ENCODE measurements at regions not wholly inside any gene's neighbourhood (a gene's known extent, or its start where the extent isn't known, plus 50 kb on each side); places are given as distances from the start of the nearest gene placed in this dataset.

DNA sequence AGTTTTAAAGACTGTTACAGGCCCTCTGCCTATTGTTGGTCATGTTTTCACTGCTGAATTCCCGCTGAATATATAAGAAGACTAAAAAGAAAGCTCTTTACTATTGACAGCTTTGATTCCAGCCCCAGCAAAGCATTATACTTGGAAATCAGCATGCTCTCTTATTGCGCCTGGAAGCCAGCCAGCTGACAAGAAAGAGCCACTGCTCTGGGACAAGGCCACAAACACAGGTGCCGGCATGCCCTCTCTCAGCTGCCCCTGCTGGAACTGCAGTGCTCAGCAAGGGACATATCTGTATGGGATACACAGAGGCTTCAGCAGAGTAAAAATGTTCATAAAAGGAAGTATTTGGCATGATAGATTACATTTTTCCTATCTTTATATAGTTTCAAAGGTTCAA, 523.9 kb downstream of the ADRA2A start:
- Mint-ChIP-seq H3K27ac (no peak overlapping the region), H3K4me3 (no peak overlapping the region), H3K27me3 (ENCODE audit: low read depth in 2 of 2) (peaks cover 0 to 3% of the 10 kb centered on the region in 2 donors), H3K36me3 (no peaks in the 10 kb centered on the region), H3K9me3 (peaks cover 2% of the 10 kb centered on the region in 2 donors), H3K4me1 (no peaks in the 10 kb centered on the region)
- no peak for TF ChIP-seq CTCF (IDR thresholded peaks at IDR 0.05)
- no peak for DNase-seq
- Histone ChIP-seq H3K27ac (ENCODE audit: low read length) (no peak overlapping the region), H3K4me3 (ENCODE audit: low read length) (no peak overlapping the region), H3K4me1 (ENCODE audit: control insufficient read depth, insufficient read depth, low read length) (no peaks in the 10 kb centered on the region), H3K9me3 (ENCODE audit: control insufficient read depth, insufficient read depth, low read length) (no peaks in the 10 kb centered on the region), H3K27me3 (ENCODE audit: control insufficient read depth, insufficient read depth, low read length) (no peaks in the 10 kb centered on the region), H3K36me3 (ENCODE audit: control insufficient read depth, insufficient read depth, low read length) (no peaks in the 10 kb centered on the region)
- no peak for ATAC-seq
- intact Hi-C loops (cut with micrococcal nuclease) = no loop called here
- 86% methylated on average over 3 of the region's 3 CpGs for WGBS (ENCODE audit: insufficient coverage)

GRCh38 chr10:111612273-111612672, 535.4 kb downstream of the ADRA2A start:
- Mint-ChIP-seq H3K9me3 (peaks cover 2 to 3% of the 10 kb centered on the region in 2 donors), H3K27me3 (ENCODE audit: low read depth in 2 of 2) (peaks cover 0 to 3% of the 10 kb centered on the region in 2 donors), H3K4me3 (no peak overlapping the region), H3K27ac (no peak overlapping the region), H3K36me3 (no peaks in the 10 kb centered on the region), H3K4me1 (no peaks in the 10 kb centered on the region)
- no peaks in the 10 kb centered on the region for H3K4me1 ChIP-seq (ENCODE audit: control insufficient read depth, insufficient read depth, low read length)
- H3K36me3 ChIP-seq (ENCODE audit: control insufficient read depth, insufficient read depth, low read length) = no peaks in the 10 kb centered on the region
- H3K27me3 ChIP-seq (ENCODE audit: control insufficient read depth, insufficient read depth, low read length) = no peaks in the 10 kb centered on the region
- ATAC-seq = no peak
- TF ChIP-seq CTCF (IDR thresholded peaks at IDR 0.05) = no peak
- DNase-seq = no peak
- H3K27ac ChIP-seq (ENCODE audit: low read length) = no peak overlapping the region
- no CpG with 5 or more reads among the region's 1 CpG for WGBS (ENCODE audit: insufficient coverage)
- H3K9me3 ChIP-seq (ENCODE audit: control insufficient read depth, insufficient read depth, low read length) = no peaks in the 10 kb centered on the region
- no peak overlapping the region for H3K4me3 ChIP-seq (ENCODE audit: low read length)
- intact Hi-C loops (cut with micrococcal nuclease) = no loop called here

GRCh38 chr10:111634191-111634590, 549.4 kb downstream of the GPAM start:
- DNase-seq = no peak
- H3K36me3 ChIP-seq (ENCODE audit: control insufficient read depth, insufficient read depth, low read length) = no peaks in the 10 kb centered on the region

More at GRCh38 chr10:111634191-111634590, 549.4 kb downstream of the GPAM start:
- no peaks in the 10 kb centered on the region for H3K4me1 Mint-ChIP-seq
- no peak for ATAC-seq
- no peak overlapping the region for H3K4me3 ChIP-seq (ENCODE audit: low read length)
- H3K4me3 Mint-ChIP-seq = no peak overlapping the region
- intact Hi-C loops (cut with micrococcal nuclease) = no loop called here
- no peaks in the 10 kb centered on the region for H3K36me3 Mint-ChIP-seq
- no peak overlapping the region for H3K27ac Mint-ChIP-seq
- no peak for TF ChIP-seq CTCF (IDR thresholded peaks at IDR 0.05)
- H3K9me3 ChIP-seq (ENCODE audit: control insufficient read depth, insufficient read depth, low read length) = no peaks in the 10 kb centered on the region
- H3K4me1 ChIP-seq (ENCODE audit: control insufficient read depth, insufficient read depth, low read length) = no peaks in the 10 kb centered on the region
- peaks cover 4 to 6% of the 10 kb centered on the region in 2 donors for H3K9me3 Mint-ChIP-seq
- no peaks in the 10 kb centered on the region for H3K27me3 ChIP-seq (ENCODE audit: control insufficient read depth, insufficient read depth, low read length)
- no peak overlapping the region for H3K27ac ChIP-seq (ENCODE audit: low read length)
- 78% methylated on average over 3 of the region's 3 CpGs for WGBS (ENCODE audit: insufficient coverage)
- no peaks in the 10 kb centered on the region for H3K27me3 Mint-ChIP-seq (ENCODE audit: low read depth in 2 of 2)
